GM23248 (cell line): ENCODE measurements at regions not wholly inside any gene's neighbourhood (a gene's known extent, or its start where the extent isn't known, plus 50 kb on each side); places are given as distances from the start of the nearest gene placed in this dataset.

Experiments used
- DNase-seq: peaks from one replicate; pipeline ENCODE4 v3.0.0-alpha.2; 2015
- H2AFZ ChIP-seq: fragments of 200-600 bp; sonication (generic); 2 replicates; pipeline ENCODE4 v1.6.1; 2016; ENCODE audit warnings: antibody characterized with exemption
- H3F3A ChIP-seq: fragments of 200-600 bp; sonication (generic); 2 replicates; pipeline ENCODE4 v1.6.1; 2016; ENCODE audit warnings: mild to moderate bottlenecking, antibody characterized with exemption, mixed run types; ENCODE audit not compliant: insufficient read depth
- H3K27ac ChIP-seq: fragments of 200-600 bp; sonication (generic); 2 replicates; pipeline ENCODE4 v1.5.1; 2016; ENCODE audit warnings: mild to moderate bottlenecking
- H3K27me3 ChIP-seq: fragments of 200-600 bp; sonication (generic); replicated peaks from 2 replicates; pipeline ENCODE4 v1.6.1; 2016; ENCODE audit warnings: mild to moderate bottlenecking; ENCODE audit not compliant: insufficient read depth
- H3K36me3 ChIP-seq: fragments of 200-600 bp; sonication (generic); 2 replicates; pipeline ENCODE4 v1.6.1; 2016; ENCODE audit warnings: low read depth, mild to moderate bottlenecking
- H3K4me1 ChIP-seq: fragments of 200-600 bp; sonication (generic); 2 replicates; pipeline ENCODE4 v1.6.1; 2016; ENCODE audit warnings: mild to moderate bottlenecking; ENCODE audit not compliant: insufficient read depth
- H3K4me2 ChIP-seq: fragments of 200-600 bp; sonication (generic); one replicate; pipeline ENCODE4 v1.6.1; 2016; ENCODE audit warnings: mild to moderate bottlenecking; ENCODE audit not compliant: unreplicated experiment
- H3K4me3 ChIP-seq: fragments of 200-600 bp; sonication (generic); 2 replicates; pipeline ENCODE4 v1.5.1; 2016; ENCODE audit warnings: mild to moderate bottlenecking
- H3K79me2 ChIP-seq: fragments of 200-600 bp; sonication (generic); 2 replicates; pipeline ENCODE4 v1.6.1; 2016; ENCODE audit warnings: mild to moderate bottlenecking; ENCODE audit not compliant: insufficient read depth
- H3K9ac ChIP-seq: fragments of 200-600 bp; sonication (generic); 2 replicates; pipeline ENCODE4 v1.6.1; 2016; ENCODE audit warnings: mild to moderate bottlenecking
- H3K9me2 ChIP-seq: fragments of 200-600 bp; sonication (generic); 2 replicates; pipeline ENCODE4 v1.6.1; 2016; ENCODE audit warnings: mixed run types, mild to moderate bottlenecking, moderate library complexity; ENCODE audit not compliant: insufficient read depth
- H3K9me3 ChIP-seq: fragments of 200-600 bp; sonication (generic); one replicate; pipeline ENCODE4 v1.6.1; 2017; ENCODE audit warnings: low read depth
- H4K20me1 ChIP-seq: fragments of 200-600 bp; sonication (generic); 2 replicates; pipeline ENCODE4 v1.6.0; 2016; ENCODE audit not compliant: insufficient read depth
- EZH2 ChIP-seq: fragments of 200-600 bp; sonication (generic); IDR thresholded peaks from 2 replicates; pipeline ENCODE4 v1.6.1; 2018; ENCODE audit warnings: antibody characterized with exemption, mild to moderate bottlenecking; ENCODE audit not compliant: insufficient read depth, poor library complexity, severe bottlenecking
- EZH2phosphoT487 ChIP-seq: fragments of 200-600 bp; sonication (generic); IDR thresholded peaks from 2 replicates; pipeline ENCODE4 v1.6.1; 2018; ENCODE audit warnings: antibody characterized with exemption, moderate library complexity, mild to moderate bottlenecking, low read depth; ENCODE audit not compliant: insufficient read depth
- WGBS, 2 experiments: methylation state at CpG; one replicate each; pipeline ENCODE4 v1.1.6; 2015 to 2017; ENCODE audit warnings: low lambda C conversion rate in 2 of 2, low coverage in 1 of 2; ENCODE audit errors: missing lambda C conversion rate in 2 of 2; 5-methylcytosine and 5-hydroxymethylcytosine counted together
- in situ Hi-C: fragments of 300-500 bp; cut with MboI; formaldehyde crosslinking; loops from 2 replicates; pipeline ENCODE4 v1.15.0; 2020

GRCh38 chr4:119810001-119810400 is 181.4 kb upstream of the PDE5A start:
- Histone ChIP-seq H3K4me3 (no peak overlapping the region), H3F3A (no peaks in the 10 kb centered on the region), H3K27me3 (0 out of 2 replicates have a peak, but pooled peaks cover 16% of the 10 kb centered on the region), H3K9me3 (peaks cover 3% of the 10 kb centered on the region), H2AFZ (no peak overlapping the region), H3K27ac (no peak overlapping the region), H3K9ac (no peak overlapping the region), H3K9me2 (no peaks in the 10 kb centered on the region), H3K79me2 (no peaks in the 10 kb centered on the region), H3K4me1 (no peaks in the 10 kb centered on the region), H3K36me3 (no peaks in the 10 kb centered on the region), H3K4me2 (no peak overlapping the region), H4K20me1 (no peaks in the 10 kb centered on the region)
- in situ Hi-C loops: no loop called here
- WGBS, 2 experiments: 38 to 39% methylated on average over 1 of the region's 1 CpG
- TF ChIP-seq EZH2phosphoT487 (no peak), EZH2 (no peak)
- DNase-seq: no peak

DNA sequence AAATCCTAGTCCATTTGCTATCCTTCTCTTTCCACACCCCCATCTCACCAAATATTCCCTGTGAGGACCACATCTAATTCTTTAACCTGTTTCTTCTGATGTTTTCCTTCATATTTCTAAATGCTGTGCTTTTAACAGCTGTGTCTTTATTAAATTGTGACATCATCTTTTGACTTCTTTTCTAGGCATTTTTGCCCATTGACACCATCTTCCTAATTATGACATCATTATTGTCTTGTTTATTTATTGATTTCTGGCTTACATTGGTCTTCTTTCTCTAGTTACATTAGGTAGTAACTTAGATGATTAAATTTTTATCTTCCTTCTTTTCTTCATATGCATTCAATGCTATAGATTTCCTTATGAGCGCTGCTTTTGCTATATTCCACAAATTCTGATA is 175.8 kb upstream of the PDE5A start:
- no peak overlapping the region for H3K27ac ChIP-seq
- H3K79me2 ChIP-seq: no peaks in the 10 kb centered on the region
- H3K27me3 ChIP-seq: peaks cover 26% of the 10 kb centered on the region
- TF ChIP-seq EZH2: no peak
- no peak for TF ChIP-seq EZH2phosphoT487
- H2AFZ ChIP-seq: no peak overlapping the region
- H3K4me1 ChIP-seq: no peaks in the 10 kb centered on the region
- H3K4me2 ChIP-seq: no peak overlapping the region
- DNase-seq: no peak
- no peaks in the 10 kb centered on the region for H4K20me1 ChIP-seq
- no peaks in the 10 kb centered on the region for H3K9me2 ChIP-seq
- no peak overlapping the region for H3K9ac ChIP-seq
- WGBS, 2 experiments: 51 to 55% methylated on average over 1 of the region's 1 CpG
- no peaks in the 10 kb centered on the region for H3K9me3 ChIP-seq
- H3K36me3 ChIP-seq: no peaks in the 10 kb centered on the region
- in situ Hi-C loops: no loop called here
- no peak overlapping the region for H3K4me3 ChIP-seq
- H3F3A ChIP-seq: no peaks in the 10 kb centered on the region

GRCh38 chr4:119797238-119797894 is 168.8 kb upstream of the PDE5A start:
- Histone ChIP-seq H3K4me3 (no peak overlapping the region), H3K4me1 (no peaks in the 10 kb centered on the region), H3K4me2 (no peak overlapping the region), H4K20me1 (no peaks in the 10 kb centered on the region), H3K79me2 (no peaks in the 10 kb centered on the region), H3K27me3 (peaks cover 48% of the 10 kb centered on the region), H3F3A (no peaks in the 10 kb centered on the region), H2AFZ (no peak overlapping the region), H3K9me3 (no peaks in the 10 kb centered on the region), H3K9ac (no peak overlapping the region), H3K36me3 (no peaks in the 10 kb centered on the region), H3K9me2 (no peaks in the 10 kb centered on the region), H3K27ac (no peak overlapping the region)
- 14 to 18% methylated on average over 2 of the region's 2 CpGs for WGBS, 2 experiments
- DNase-seq: no peak
- in situ Hi-C loops: no loop called here
- no peak for TF ChIP-seq EZH2phosphoT487
- no peak for TF ChIP-seq EZH2

GRCh38 chr4:119795986-119796578 is 167.5 kb upstream of the PDE5A start:
- no peaks in the 10 kb centered on the region for H3K79me2 ChIP-seq
- no peak overlapping the region for H3K9ac ChIP-seq
- no peak overlapping the region for H3K4me2 ChIP-seq
- no peaks in the 10 kb centered on the region for H4K20me1 ChIP-seq
- H3K27ac ChIP-seq: no peak overlapping the region
- no peaks in the 10 kb centered on the region for H3K9me2 ChIP-seq
- H3K4me1 ChIP-seq: no peaks in the 10 kb centered on the region
- in situ Hi-C loops: no loop called here
- DNase-seq: no peak
- H3K27me3 ChIP-seq: peaks cover 46% of the 10 kb centered on the region
- 5 to 9% methylated on average over 3 of the region's 3 CpGs for WGBS, 2 experiments
- no peak for TF ChIP-seq EZH2phosphoT487
- TF ChIP-seq EZH2: no peak
- no peaks in the 10 kb centered on the region for H3K36me3 ChIP-seq
- no peak overlapping the region for H2AFZ ChIP-seq
- H3F3A ChIP-seq: no peaks in the 10 kb centered on the region
- H3K4me3 ChIP-seq: no peak overlapping the region
- H3K9me3 ChIP-seq: no peaks in the 10 kb centered on the region

- DNase-seq: no peak
- H2AFZ ChIP-seq: no peak overlapping the region
- H3K9me3 ChIP-seq: no peaks in the 10 kb centered on the region
- H3K4me1 ChIP-seq: no peaks in the 10 kb centered on the region
- TF ChIP-seq EZH2phosphoT487 (no peak), EZH2 (no peak)
- in situ Hi-C loops: no loop called here
- H3K9ac ChIP-seq: no peak overlapping the region
- no peaks in the 10 kb centered on the region for H3K9me2 ChIP-seq
- 50 to 53% methylated on average over 4 of the region's 4 CpGs for WGBS, 2 experiments
- no peak overlapping the region for H3K4me2 ChIP-seq
- no peaks in the 10 kb centered on the region for H4K20me1 ChIP-seq
- peaks cover 35% of the 10 kb centered on the region for H3K27me3 ChIP-seq
- H3K36me3 ChIP-seq: no peaks in the 10 kb centered on the region
- H3K79me2 ChIP-seq: no peaks in the 10 kb centered on the region
- no peak overlapping the region for H3K4me3 ChIP-seq
- no peak overlapping the region for H3K27ac ChIP-seq
- H3F3A ChIP-seq: no peaks in the 10 kb centered on the region
These were observed 166.1 kb upstream of the PDE5A start for GRCh38 chr4:119794681-119795080.
